ENCODE measurements at regions not wholly inside any gene's neighbourhood (a gene's known extent, or its start where the extent isn't known, plus 50 kb on each side); places are given as distances from the start of the nearest gene placed in this dataset.
A peak's percentile ranks its signal among the peaks of the same experiment; 100 is the strongest.

DNA sequence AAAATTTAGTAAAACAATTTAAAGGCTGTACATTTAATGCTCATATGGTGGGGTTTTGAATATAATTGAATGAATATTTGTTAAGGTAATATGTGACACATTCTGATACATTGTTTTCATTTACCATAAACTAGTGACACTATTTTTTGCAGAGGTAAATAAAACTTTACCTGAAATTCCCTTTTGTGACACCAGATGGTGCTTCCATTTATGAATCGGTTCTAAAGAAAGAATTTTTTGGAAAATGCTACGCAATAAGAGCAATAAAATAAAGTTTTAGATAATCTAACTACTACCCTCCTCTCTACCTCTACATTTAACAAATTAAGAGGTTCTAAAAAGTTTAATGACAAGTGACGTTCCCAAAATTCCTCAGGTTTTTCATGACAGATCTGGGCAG lies 448.9 kb downstream of the MAGEB5 start:
- TF ChIP-seq EZH2phosphoT487 (IDR thresholded peaks at IDR 0.05; ENCODE audit: insufficient read depth, low read depth), result no peak
- TF ChIP-seq EZH2 (IDR thresholded peaks at IDR 0.05; ENCODE audit: insufficient read depth, poor library complexity, severe bottlenecking), result no peak
- H3K4me3 ChIP-seq, result no peak overlapping the region
- H3K4me2 ChIP-seq (ENCODE audit: unreplicated experiment), result no peak overlapping the region
- no peaks in the 10 kb centered on the region for H3K4me1 ChIP-seq (ENCODE audit: insufficient read depth)
- in situ Hi-C loops (cut with MboI), result no loop called here
- no peak overlapping the region for H3K9ac ChIP-seq
- no peaks in the 10 kb centered on the region for H3K36me3 ChIP-seq (ENCODE audit: low read depth)
- no peak overlapping the region for H2AFZ ChIP-seq
- no peak for DNase-seq
- H3K9me3 ChIP-seq (ENCODE audit: low read depth), result no peaks in the 10 kb centered on the region
- no peaks in the 10 kb centered on the region for H3K9me2 ChIP-seq (ENCODE audit: insufficient read depth)
- 33 to 42% methylated on average over 3 of the region's 3 CpGs for WGBS, 2 experiments (ENCODE audit: low coverage in 1 of 2, low lambda C conversion rate in 2 of 2, missing lambda C conversion rate in 2 of 2)
- no peaks in the 10 kb centered on the region for H4K20me1 ChIP-seq (ENCODE audit: insufficient read depth)
- H3K27ac ChIP-seq, result no peak overlapping the region
- no peaks in the 10 kb centered on the region for H3F3A ChIP-seq (ENCODE audit: insufficient read depth)
- no peaks in the 10 kb centered on the region for H3K79me2 ChIP-seq (ENCODE audit: insufficient read depth)
- H3K27me3 ChIP-seq (replicated peaks; ENCODE audit: insufficient read depth), result no peaks in the 10 kb centered on the region

DNA sequence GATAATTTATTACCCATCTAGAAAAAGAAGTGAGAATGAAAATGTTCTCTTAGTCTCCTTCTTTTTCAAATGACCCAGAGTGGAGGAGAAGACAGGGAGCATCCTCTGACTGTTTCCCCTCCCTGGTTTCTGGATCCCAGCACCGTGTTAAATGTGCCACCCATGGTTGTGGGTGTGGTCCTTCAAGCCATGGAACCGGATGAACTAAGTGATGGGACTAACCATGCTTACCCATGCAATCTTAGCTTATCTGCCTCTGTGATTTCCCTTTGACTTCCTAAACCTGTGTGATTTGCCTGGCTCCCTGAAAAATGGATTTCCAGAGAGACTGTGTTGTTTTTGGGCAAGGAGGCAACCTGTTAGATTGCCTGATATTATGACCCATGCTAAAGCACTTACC lies 437.1 kb downstream of the MAGEB5 start:
- no peak for DNase-seq
- Histone ChIP-seq H3K9ac (no peak overlapping the region), H3K79me2 (ENCODE audit: insufficient read depth) (no peaks in the 10 kb centered on the region), H3K9me3 (ENCODE audit: low read depth) (no peaks in the 10 kb centered on the region), H3K36me3 (ENCODE audit: low read depth) (no peaks in the 10 kb centered on the region), H3K4me3 (no peak overlapping the region), H3K27me3 (replicated peaks; ENCODE audit: insufficient read depth) (no peaks in the 10 kb centered on the region), H3K4me1 (ENCODE audit: insufficient read depth) (no peaks in the 10 kb centered on the region), H3K9me2 (ENCODE audit: insufficient read depth) (no peaks in the 10 kb centered on the region), H2AFZ (no peak overlapping the region), H3K27ac (no peak overlapping the region), H3F3A (ENCODE audit: insufficient read depth) (no peaks in the 10 kb centered on the region), H3K4me2 (ENCODE audit: unreplicated experiment) (no peak overlapping the region), H4K20me1 (ENCODE audit: insufficient read depth) (no peaks in the 10 kb centered on the region)
- TF ChIP-seq EZH2phosphoT487 (IDR thresholded peaks at IDR 0.05; ENCODE audit: insufficient read depth, low read depth) (no peak), EZH2 (IDR thresholded peaks at IDR 0.05; ENCODE audit: insufficient read depth, poor library complexity, severe bottlenecking) (no peak)
- in situ Hi-C loops (cut with MboI), result no loop called here
- WGBS, 2 experiments (ENCODE audit: low coverage in 1 of 2, low lambda C conversion rate in 2 of 2, missing lambda C conversion rate in 2 of 2), result 15 to 35% methylated on average over 2 of the region's 2 CpGs

DNA sequence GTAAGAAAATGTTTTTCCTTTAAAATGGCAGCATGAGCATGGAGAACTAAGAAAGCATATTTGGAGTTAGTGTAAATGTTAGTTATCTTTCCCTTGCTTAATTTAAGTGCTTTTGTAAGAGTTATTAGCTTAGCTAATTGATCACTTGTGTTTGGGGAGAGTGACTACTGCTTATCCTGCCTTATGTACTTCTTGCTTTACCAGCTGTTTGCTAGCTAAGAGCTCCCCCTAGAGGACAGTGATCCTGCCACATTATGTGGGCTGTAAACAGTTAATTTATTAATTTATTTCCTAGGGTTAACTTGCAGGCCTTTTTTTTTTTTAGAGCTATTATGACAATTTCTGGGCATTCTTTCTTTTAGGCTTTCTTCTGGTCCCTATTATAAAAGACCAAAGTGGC lies 435.8 kb downstream of the MAGEB5 start:
- H3K36me3 ChIP-seq (ENCODE audit: low read depth), result no peaks in the 10 kb centered on the region
- no peak overlapping the region for H3K9ac ChIP-seq
- no peaks in the 10 kb centered on the region for H3K9me2 ChIP-seq (ENCODE audit: insufficient read depth)
- H3K27ac ChIP-seq, result no peak overlapping the region
- no peaks in the 10 kb centered on the region for H3K79me2 ChIP-seq (ENCODE audit: insufficient read depth)
- no peaks in the 10 kb centered on the region for H4K20me1 ChIP-seq (ENCODE audit: insufficient read depth)
- no peak overlapping the region for H3K4me2 ChIP-seq (ENCODE audit: unreplicated experiment)
- TF ChIP-seq EZH2 (IDR thresholded peaks at IDR 0.05; ENCODE audit: insufficient read depth, poor library complexity, severe bottlenecking) (no peak), EZH2phosphoT487 (IDR thresholded peaks at IDR 0.05; ENCODE audit: insufficient read depth, low read depth) (no peak)
- H2AFZ ChIP-seq, result no peak overlapping the region
- H3F3A ChIP-seq (ENCODE audit: insufficient read depth), result no peaks in the 10 kb centered on the region
- in situ Hi-C loops (cut with MboI), result no loop called here
- H3K4me3 ChIP-seq, result no peak overlapping the region
- no peaks in the 10 kb centered on the region for H3K4me1 ChIP-seq (ENCODE audit: insufficient read depth)
- no peaks in the 10 kb centered on the region for H3K9me3 ChIP-seq (ENCODE audit: low read depth)
- no peaks in the 10 kb centered on the region for H3K27me3 ChIP-seq (replicated peaks; ENCODE audit: insufficient read depth)
- no peak for DNase-seq

DNA sequence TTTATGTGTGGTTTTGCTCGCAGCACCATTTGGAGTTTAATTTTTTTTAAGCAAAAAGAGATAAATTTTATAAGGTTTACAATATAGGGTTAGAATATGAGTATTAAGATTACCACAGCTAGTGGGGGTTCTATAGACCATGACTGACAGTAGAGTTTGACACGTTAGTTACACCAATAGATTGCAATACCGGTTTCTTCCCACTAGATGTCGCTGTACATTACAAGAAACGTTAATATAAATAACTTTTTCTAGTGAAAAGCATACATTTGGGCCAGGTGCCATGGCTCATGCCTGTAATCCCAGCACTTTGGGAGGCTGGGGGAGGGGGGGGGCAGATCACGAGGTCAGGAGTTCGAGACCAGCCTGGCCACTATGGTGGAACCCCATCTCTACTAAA lies 433.6 kb downstream of the MAGEB5 start:
- Histone ChIP-seq H3K4me1 (ENCODE audit: insufficient read depth) (no peaks in the 10 kb centered on the region), H3K79me2 (ENCODE audit: insufficient read depth) (no peaks in the 10 kb centered on the region), H3K27ac (no peak overlapping the region), H2AFZ (no peak overlapping the region), H3K27me3 (replicated peaks; ENCODE audit: insufficient read depth) (no peaks in the 10 kb centered on the region), H3F3A (ENCODE audit: insufficient read depth) (no peaks in the 10 kb centered on the region), H3K4me3 (no peak overlapping the region), H3K4me2 (ENCODE audit: unreplicated experiment) (no peak overlapping the region), H3K9ac (no peak overlapping the region), H3K36me3 (ENCODE audit: low read depth) (no peaks in the 10 kb centered on the region), H4K20me1 (ENCODE audit: insufficient read depth) (no peaks in the 10 kb centered on the region), H3K9me3 (ENCODE audit: low read depth) (no peaks in the 10 kb centered on the region), H3K9me2 (ENCODE audit: insufficient read depth) (no peaks in the 10 kb centered on the region)
- in situ Hi-C loops (cut with MboI), result no loop called here
- no peak for TF ChIP-seq EZH2phosphoT487 (IDR thresholded peaks at IDR 0.05; ENCODE audit: insufficient read depth, low read depth)
- TF ChIP-seq EZH2 (IDR thresholded peaks at IDR 0.05; ENCODE audit: insufficient read depth, poor library complexity, severe bottlenecking), result no peak
- WGBS, 2 experiments (ENCODE audit: low coverage in 1 of 2, low lambda C conversion rate in 2 of 2, missing lambda C conversion rate in 2 of 2), result 32 to 33% methylated on average over 5 to 7 of the region's 7 CpGs
- peak; percentile 4 for DNase-seq

DNA sequence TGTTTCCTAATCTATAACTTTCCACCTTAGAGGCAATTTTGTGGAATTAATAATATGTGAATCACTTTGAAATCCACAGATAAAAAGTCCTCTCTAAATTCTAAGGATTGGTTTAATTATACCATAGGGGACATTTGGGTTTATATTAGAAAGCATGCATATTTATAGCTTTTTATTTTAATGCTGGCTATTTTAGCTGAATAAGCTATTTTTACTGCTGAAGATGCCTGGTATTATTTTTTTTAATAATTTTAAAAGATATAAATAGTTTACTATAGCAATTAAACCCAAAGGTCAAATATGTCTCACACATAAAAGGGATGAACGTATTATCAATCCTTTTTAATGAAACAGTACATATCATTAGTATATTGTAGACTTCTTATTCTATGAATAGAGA lies 415.4 kb downstream of the MAGEB5 start:
- in situ Hi-C loops (cut with MboI), result no loop called here
- WGBS, 2 experiments (ENCODE audit: low coverage in 1 of 2, low lambda C conversion rate in 2 of 2, missing lambda C conversion rate in 2 of 2), result 0 to 9% methylated on average over 1 of the region's 1 CpG
- no peaks in the 10 kb centered on the region for H3F3A ChIP-seq (ENCODE audit: insufficient read depth)
- no peaks in the 10 kb centered on the region for H4K20me1 ChIP-seq (ENCODE audit: insufficient read depth)
- no peaks in the 10 kb centered on the region for H3K36me3 ChIP-seq (ENCODE audit: low read depth)
- no peaks in the 10 kb centered on the region for H3K27me3 ChIP-seq (replicated peaks; ENCODE audit: insufficient read depth)
- no peaks in the 10 kb centered on the region for H3K4me1 ChIP-seq (ENCODE audit: insufficient read depth)
- H3K9me2 ChIP-seq (ENCODE audit: insufficient read depth), result no peaks in the 10 kb centered on the region
- TF ChIP-seq EZH2 (IDR thresholded peaks at IDR 0.05; ENCODE audit: insufficient read depth, poor library complexity, severe bottlenecking) (no peak), EZH2phosphoT487 (IDR thresholded peaks at IDR 0.05; ENCODE audit: insufficient read depth, low read depth) (no peak)
- H3K9ac ChIP-seq, result no peak overlapping the region
- DNase-seq, result no peak
- no peak overlapping the region for H2AFZ ChIP-seq
- H3K4me2 ChIP-seq (ENCODE audit: unreplicated experiment), result no peak overlapping the region
- no peaks in the 10 kb centered on the region for H3K79me2 ChIP-seq (ENCODE audit: insufficient read depth)
- no peaks in the 10 kb centered on the region for H3K9me3 ChIP-seq (ENCODE audit: low read depth)
- no peak overlapping the region for H3K4me3 ChIP-seq
- no peak overlapping the region for H3K27ac ChIP-seq

All from GM23248 (cell line).